ENCODE measurements at regions not wholly inside any gene's neighbourhood (a gene's known extent, or its start where the extent isn't known, plus 50 kb on each side); places are given as distances from the start of the nearest gene placed in this dataset.

GRCh38 chr2:167646557-167646956, 600.8 kb downstream of the STK39 start:
- Histone ChIP-seq H3K79me2 (replicated peaks; ENCODE audit: insufficient read depth, low read length) (no peaks in the 10 kb centered on the region), H3F3A (ENCODE audit: insufficient read depth, low read length, poor library complexity, severe bottlenecking) (no peaks in the 10 kb centered on the region), H3K9ac (ENCODE audit: low read length) (no peak overlapping the region), H3K27ac (ENCODE audit: low read length) (no peak overlapping the region), H3K9me3 (ENCODE audit: low read length) (no peaks in the 10 kb centered on the region), H4K20me1 (ENCODE audit: insufficient read depth) (no peaks in the 10 kb centered on the region), H2AFZ (ENCODE audit: low read depth, low read length) (no peak overlapping the region), H3K4me3 (ENCODE audit: low read length) (no peak overlapping the region), H3K36me3 (ENCODE audit: insufficient read depth, low read length) (no peaks in the 10 kb centered on the region), H3K27me3 (ENCODE audit: insufficient read depth, low read depth, low read length) (no peaks in the 10 kb centered on the region), H3K4me2 (ENCODE audit: low read length) (no peak overlapping the region), H3K9me2 (ENCODE audit: insufficient read depth, low read length) (no peaks in the 10 kb centered on the region)
- no peak for TF ChIP-seq CTCF (IDR thresholded peaks at IDR 0.05; ENCODE audit: poor library complexity, severe bottlenecking)
- no peak for TF ChIP-seq EP300 (conservative IDR thresholded peaks at IDR 0.05; ENCODE audit: poor library complexity, severe bottlenecking)

GRCh38 chr2:167640096-167640495, 607.3 kb downstream of the STK39 start:
- TF ChIP-seq RAD21 (conservative IDR thresholded peaks at IDR 0.05) (no peak), TAF1 (IDR thresholded peaks at IDR 0.05; ENCODE audit: low read depth) (no peak), MXI1 (conservative IDR thresholded peaks at IDR 0.05; ENCODE audit: poor library complexity, severe bottlenecking) (no peak), EZH2 (IDR thresholded peaks at IDR 0.05; ENCODE audit: borderline replicate concordance, insufficient read depth, low read length, poor library complexity, severe bottlenecking) (no peak), SMC3 (conservative IDR thresholded peaks at IDR 0.05; ENCODE audit: poor library complexity) (no peak), EP300 (conservative IDR thresholded peaks at IDR 0.05; ENCODE audit: poor library complexity, severe bottlenecking) (no peak), CTCF (IDR thresholded peaks at IDR 0.05; ENCODE audit: poor library complexity, severe bottlenecking) (no peak), REST (IDR thresholded peaks at IDR 0.05; ENCODE audit: borderline replicate concordance) (no peak), POLR2AphosphoS5 (IDR thresholded peaks at IDR 0.05) (no peak)
- Histone ChIP-seq H3K9ac (ENCODE audit: low read length) (no peak overlapping the region), H3K4me3 (ENCODE audit: low read length) (no peak overlapping the region), H3K4me2 (ENCODE audit: low read length) (no peak overlapping the region), H3F3A (ENCODE audit: insufficient read depth, low read length, poor library complexity, severe bottlenecking) (no peaks in the 10 kb centered on the region), H3K9me2 (ENCODE audit: insufficient read depth, low read length) (no peaks in the 10 kb centered on the region), H3K36me3 (ENCODE audit: insufficient read depth, low read length) (no peaks in the 10 kb centered on the region), H3K79me2 (replicated peaks; ENCODE audit: insufficient read depth, low read length) (no peaks in the 10 kb centered on the region), H4K20me1 (ENCODE audit: insufficient read depth) (no peaks in the 10 kb centered on the region), H3K27me3 (ENCODE audit: insufficient read depth, low read depth, low read length) (no peaks in the 10 kb centered on the region), H3K27ac (ENCODE audit: low read length) (no peak overlapping the region), H3K9me3 (ENCODE audit: low read length) (no peaks in the 10 kb centered on the region), H2AFZ (ENCODE audit: low read depth, low read length) (no peak overlapping the region)

Data from neural cell (in vitro differentiated cells).